NCI-H1092 treated with DMSO at 0.1 percent for 48 hours (cell line): ENCODE measurements at regions not wholly inside any gene's neighbourhood (a gene's known extent, or its start where the extent isn't known, plus 50 kb on each side); places are given as distances from the start of the nearest gene placed in this dataset.
"Not testable (repeated sequence)": the region's sequence is repeated elsewhere in the genome, so short reads cannot be mapped to it uniquely, and the experiment has no call there.

ENCODE experiments used
- DNase-seq: peaks from one replicate; lab custom pipeline; 2025; lab: John Stamatoyannopoulos, UW

DNA sequence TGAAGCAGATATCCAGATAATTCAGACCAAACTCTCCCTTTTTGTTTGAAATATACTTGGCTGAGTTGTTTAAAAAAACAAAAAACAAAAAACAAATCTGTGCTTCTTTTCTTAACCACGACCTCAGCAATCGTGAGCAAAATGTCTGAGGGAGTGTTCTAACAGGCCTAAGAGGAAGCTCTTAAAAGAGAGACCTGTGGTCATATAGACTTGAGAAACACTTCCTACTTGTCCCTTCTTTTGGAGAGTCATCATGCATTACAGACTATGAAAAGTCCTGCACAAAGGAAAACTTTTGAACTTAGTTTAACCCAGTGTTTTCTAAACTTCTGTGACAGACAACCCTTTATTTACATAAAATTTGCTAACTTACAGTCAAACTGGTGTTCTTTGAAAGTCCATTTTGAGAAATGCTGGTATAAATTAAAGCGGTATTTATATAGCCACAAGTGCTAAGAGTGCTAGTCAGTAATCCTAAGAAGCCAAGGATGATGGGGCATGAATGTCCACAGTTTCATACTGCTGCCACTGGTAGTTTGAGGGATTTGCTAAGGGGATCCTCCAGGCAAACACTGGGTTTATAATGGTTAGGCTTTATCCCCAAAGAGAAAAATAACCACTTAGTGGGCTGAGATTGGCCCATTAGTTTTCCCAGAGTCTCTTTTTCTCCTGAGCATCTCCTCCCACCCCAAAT, 199.8 kb downstream of the LRRC70 start:
- no peak for DNase-seq

DNA sequence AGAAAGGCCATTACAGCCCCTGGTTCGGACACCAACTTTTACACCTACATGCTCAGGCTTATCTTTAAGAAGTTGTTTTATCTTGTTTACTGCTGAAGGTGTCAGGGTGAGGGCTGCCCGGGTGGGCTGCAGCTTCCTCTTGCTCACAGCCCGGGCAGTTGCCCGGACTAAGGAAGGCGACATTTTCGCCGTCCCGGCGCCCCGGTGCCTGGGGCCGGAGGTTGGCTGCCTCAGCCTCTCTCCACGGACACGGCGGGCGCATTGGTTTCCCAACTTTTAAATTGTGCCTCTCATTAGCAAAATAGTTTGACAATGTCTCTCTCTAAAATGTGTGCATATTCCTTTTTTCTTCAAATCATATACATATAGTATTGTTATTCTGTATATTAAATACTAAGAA, 198.5 kb downstream of the LRRC70 start:
- DNase-seq: not testable (repeated sequence)

DNA sequence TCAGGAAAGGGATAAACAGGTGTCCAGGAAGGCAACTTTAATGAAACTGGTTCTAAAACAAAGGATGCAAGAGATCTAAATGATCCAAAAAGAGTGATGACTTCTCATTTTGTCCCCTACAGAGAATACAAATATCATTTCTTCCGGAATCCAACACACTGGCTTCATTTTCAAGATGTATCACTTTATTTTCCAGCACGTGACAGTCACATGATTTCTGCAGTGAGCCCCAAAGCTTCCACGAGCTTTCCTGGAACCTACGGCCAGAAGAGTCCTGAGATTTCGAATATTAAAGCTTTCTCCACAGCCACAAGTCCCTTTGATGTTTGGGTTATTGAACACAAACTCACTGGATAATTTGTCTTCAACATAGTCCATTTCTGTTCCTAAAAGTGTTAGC, 198.0 kb downstream of the LRRC70 start:
- not testable (repeated sequence) for DNase-seq

- DNase-seq: no peak
Observed at GRCh38 chr5:62773460-62773859, 194.8 kb downstream of the LRRC70 start.

DNA sequence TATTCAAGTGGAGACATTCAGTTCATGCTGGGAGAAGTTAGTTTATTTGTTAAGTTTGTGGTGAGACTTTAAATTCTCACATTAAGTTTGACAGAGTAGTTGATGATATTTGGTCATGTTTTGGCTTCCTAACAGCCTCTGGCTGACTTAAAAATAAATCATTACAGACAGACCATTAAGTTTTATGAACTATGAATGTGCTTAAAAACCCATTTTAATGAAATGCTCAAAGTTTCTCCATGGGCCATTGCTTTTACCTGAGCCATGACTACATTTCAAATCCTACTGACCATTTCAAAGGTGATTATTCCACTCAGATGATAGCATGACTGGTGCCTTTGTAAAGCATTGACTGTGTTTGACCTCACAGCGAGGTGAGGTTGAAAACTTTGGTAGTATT, 192.7 kb downstream of the LRRC70 start:
- no peak for DNase-seq

DNA sequence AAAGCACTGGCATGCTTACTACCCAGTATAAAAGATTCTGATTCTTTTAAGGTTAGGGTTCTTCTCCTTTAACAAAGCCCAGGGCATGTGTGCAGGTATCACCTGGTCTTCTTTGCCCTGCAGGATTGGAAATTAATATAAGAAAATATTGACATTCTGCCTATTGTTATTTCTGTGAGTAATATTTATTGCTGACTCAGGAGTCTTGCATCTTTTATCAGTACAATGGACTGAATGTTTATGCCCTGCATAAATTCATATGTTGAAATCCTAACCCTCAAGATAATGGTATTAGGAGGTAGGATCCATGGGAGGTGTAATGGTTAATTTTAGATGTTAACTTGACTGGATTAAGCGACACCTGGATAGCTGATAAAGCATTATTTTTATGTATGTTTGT, 189.0 kb downstream of the LRRC70 start:
- no peak for DNase-seq

DNA sequence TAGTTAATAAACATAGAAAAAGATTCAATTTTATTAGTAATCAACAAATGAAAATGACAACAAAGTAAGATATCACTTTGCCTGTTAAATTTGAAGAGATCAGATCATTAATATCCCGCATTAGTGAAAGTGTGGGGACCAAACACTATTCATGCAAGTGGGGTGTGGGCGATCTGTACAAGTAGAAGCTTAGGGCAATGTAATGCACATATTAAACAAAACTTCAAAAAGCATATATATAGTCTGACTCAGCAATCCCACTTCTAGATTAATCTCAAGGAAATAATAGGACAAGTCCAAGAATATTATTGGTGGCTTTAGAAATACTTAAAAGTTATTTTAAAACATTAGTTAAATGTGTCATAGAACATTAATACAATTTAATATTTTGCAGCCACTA, 188.5 kb downstream of the LRRC70 start:
- no peak for DNase-seq

DNA sequence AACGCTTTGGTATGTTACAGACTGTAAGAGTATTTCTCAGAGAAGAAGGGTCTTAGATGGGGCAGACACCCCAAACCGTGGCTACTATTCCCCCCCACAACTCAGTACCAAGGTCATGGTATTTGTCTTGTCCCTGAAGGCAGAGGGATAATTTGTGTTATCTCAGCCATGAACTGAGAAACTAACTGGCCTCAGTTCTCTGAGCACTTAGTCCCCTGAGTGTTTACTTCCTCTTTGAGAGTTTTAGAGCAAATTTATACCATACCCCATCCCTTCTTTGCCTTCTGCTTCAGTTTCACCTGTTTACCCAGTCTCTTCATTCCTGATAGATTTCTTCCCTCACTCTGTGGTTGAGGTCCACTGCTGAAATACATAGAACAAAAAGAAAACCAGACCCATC, 183.9 kb downstream of the LRRC70 start:
- no peak for DNase-seq

- not testable (repeated sequence) for DNase-seq
Observed at GRCh38 chr5:62757686-62758085, 179.1 kb downstream of the LRRC70 start.

DNA sequence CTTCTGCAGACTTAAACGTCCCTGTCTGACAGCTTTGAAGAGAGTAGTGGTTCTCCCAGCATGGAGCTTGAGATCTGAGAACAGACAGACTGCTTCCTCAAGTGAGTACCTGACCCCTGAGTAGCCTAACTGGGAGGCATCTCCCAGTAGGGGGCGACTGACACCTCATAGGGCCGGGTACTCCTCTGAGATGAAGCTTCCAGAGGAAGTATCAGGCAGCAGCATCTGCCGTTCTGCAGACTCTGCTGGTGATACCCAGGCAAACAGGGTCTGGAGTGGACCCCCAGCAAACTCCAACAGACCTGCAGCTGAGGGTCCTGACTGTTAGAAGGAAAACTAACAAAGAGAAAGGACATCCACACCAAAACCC, 174.4 kb downstream of the LRRC70 start:
- not testable (repeated sequence) for DNase-seq

DNA sequence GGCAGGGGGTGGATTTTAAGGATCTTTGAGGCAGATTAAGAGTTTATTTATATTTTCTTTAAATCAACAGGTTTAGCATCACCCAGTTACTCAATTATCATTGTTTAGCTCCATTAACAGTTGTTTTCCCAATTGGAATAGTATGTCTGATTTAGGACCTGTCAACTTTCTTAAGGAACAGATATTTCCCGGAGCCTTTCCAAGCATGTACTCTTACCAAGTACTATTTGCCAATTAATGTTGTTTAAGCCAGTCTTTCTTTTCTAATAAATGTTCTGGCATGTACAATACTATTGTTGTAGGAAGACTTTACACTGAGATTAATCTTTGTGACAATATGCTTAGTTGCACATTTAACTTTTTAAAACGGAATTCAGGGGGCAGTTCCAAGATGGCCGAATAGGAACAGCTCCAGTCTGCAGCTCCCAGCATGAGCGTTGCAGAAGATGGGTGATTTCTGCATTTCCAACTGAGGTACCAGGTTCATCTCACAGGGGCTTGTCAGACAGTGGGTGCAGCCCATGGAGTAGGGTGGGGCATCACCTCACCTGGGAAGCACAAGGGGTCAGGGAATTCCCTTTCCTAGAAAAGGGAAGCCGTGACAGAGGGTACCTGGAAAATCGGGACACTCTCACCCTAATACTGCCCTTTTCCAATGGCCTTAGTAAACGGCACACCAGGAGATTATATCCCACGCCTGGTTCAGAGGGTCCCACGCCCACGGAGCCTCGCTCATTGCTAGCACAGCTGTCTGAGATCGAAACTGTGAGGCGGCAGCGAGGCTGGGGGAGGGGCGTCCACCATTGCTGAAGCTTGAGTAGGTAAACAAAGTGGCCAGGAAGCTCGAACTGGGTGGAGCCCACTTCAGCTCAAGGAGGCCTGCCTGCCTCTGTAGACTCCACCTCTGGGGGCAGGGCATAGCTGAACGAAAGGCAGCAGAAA, 173.7 kb downstream of the LRRC70 start:
- DNase-seq: not testable (repeated sequence)

DNA sequence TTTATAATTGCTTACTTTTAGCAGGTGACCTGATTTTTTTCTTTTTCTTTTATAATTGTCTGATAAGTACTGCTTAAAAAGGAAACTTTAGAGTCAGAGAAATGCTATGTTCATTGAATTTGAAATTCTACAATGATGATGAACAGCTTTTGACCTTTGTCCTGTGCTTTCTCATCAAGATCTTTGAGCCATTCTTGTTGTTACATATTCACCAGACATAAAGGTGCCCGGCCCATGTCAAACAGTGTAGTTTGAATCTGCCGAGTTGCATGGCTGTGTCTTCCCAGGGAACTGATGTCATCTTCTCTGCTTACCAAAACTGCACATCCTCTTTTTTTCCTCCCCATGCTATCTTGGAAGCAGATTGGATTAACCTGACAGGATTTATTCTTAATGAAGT, 163.6 kb downstream of the LRRC70 start:
- no peak for DNase-seq

- no peak for DNase-seq
Observed at GRCh38 chr5:62741761-62742160, 163.1 kb downstream of the LRRC70 start.

DNA sequence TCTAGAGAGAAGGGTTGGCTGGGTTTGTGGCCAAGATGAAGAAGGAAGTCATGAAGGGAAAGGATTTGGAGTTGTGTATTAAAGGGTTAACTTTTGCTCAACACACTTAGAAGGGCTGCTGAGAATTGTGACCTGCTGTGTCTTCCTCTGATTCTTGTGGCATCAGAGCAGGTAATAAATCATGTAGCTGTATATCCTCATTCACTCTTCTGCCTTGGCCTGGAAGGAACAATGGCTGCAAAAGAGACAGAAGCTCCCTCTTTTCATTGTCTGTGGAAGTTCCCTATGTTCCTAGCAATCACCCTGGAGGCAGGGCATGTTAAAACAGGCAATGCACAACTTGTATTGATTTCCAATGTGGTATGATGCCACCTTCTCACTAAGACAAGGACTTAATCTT, 159.1 kb downstream of the LRRC70 start:
- DNase-seq: no peak

GRCh38 chr5:62732677-62733121, 154.1 kb downstream of the LRRC70 start:
- DNase-seq: no peak

- DNase-seq: no peak
Observed at GRCh38 chr5:62731022-62731421, 152.4 kb downstream of the LRRC70 start.

- no peak for DNase-seq
Observed at GRCh38 chr5:62729675-62730074, 151.1 kb downstream of the LRRC70 start.

- no peak for DNase-seq
Observed at GRCh38 chr5:62727861-62728260, 149.2 kb downstream of the LRRC70 start.

DNA sequence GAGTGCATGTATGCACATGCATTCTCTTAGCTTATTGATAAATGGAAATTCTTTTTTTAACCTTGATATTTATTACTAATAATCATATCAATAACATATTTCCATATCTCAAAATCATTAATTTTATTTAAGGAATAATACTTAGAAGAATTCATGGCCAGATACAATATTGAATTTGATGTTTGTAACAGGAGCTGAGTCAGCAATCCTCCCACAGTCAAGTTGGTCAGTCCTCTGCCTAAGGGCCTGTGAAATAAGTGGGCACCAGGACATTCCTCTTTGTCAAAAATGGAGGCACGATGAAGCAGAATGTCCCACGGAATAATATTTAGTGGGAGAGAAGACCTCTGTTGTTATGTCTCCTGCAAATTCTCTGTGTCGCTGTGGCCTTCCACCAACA, 148.6 kb downstream of the LRRC70 start:
- no peak for DNase-seq

GRCh38 chr5:62722360-62722759, 143.7 kb downstream of the LRRC70 start:
- no peak for DNase-seq

- DNase-seq: peak; percentile 1
Observed at GRCh38 chr5:62720031-62720441, 141.4 kb downstream of the LRRC70 start.

DNA sequence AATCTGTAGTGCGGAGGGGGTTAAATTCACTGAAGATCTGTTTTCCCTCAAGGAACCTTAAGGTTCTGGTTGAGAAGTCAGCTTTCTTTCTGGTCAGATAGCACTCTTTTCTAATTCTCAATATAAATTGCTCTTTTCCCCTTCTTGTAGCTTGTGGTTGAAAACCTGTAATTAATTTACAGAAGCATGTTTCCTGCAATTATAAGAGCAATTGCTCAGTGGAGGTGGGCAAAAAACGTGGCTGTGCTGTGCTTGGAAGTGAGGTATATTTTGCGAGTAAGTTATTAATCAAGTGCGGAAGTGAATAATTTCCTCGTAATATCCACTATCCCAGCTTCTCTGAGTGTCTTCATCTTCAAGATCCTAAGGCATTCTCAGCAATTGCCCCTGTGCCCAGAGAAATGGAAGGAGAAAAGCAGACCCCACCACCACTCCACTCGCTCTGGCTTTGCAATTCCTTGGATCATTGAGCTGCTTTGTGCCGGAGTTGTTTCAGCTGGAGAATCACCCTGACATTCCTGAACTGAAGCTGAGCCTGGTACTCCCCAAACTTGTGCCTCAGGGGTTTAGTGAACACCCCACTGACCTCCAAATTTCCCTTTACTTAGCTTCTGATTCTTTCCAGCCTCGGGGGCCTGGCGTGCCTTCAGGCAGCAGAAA, 140.6 kb downstream of the LRRC70 start:
- no peak for DNase-seq

- DNase-seq: no peak
Observed at GRCh38 chr5:62718324-62718723, 139.7 kb downstream of the LRRC70 start.
